GOT3 (cell line): ENCODE measurements at regions not wholly inside any gene's neighbourhood (a gene's known extent, or its start where the extent isn't known, plus 50 kb on each side); places are given as distances from the start of the nearest gene placed in this dataset.
"Not testable (repeated sequence)": the region's sequence is repeated elsewhere in the genome, so short reads cannot be mapped to it uniquely, and the experiment has no call there.

Source experiments
- DNase-seq: peaks from one replicate; lab custom pipeline; 2025; ENCODE audit warnings: mixed read lengths; lab: John Stamatoyannopoulos, UW

GRCh38 chr7:81045491-81046030, 126.7 kb upstream of the SEMA3C start:
- no peak for DNase-seq

GRCh38 chr7:81042646-81043045, 123.8 kb upstream of the SEMA3C start:
- not testable (repeated sequence) for DNase-seq

GRCh38 chr7:81040496-81040895, 121.6 kb upstream of the SEMA3C start:
- DNase-seq, result no peak

GRCh38 chr7:81036871-81037270, 118.0 kb upstream of the SEMA3C start:
- DNase-seq, result no peak

GRCh38 chr7:81036057-81036456, 117.2 kb upstream of the SEMA3C start:
- DNase-seq, result no peak

- DNase-seq, result no peak
These were observed 113.1 kb upstream of the SEMA3C start for GRCh38 chr7:81031996-81032395.

GRCh38 chr7:81031243-81031642, 112.4 kb upstream of the SEMA3C start:
- DNase-seq, result no peak

- DNase-seq, result no peak
These were observed 111.6 kb upstream of the SEMA3C start for GRCh38 chr7:81030472-81030871.

GRCh38 chr7:81029511-81029910, 110.7 kb upstream of the SEMA3C start:
- no peak for DNase-seq

- DNase-seq, result no peak
These were observed 106.5 kb upstream of the SEMA3C start for GRCh38 chr7:81025360-81025759.

- DNase-seq, result no peak
These were observed 96.1 kb upstream of the SEMA3C start for GRCh38 chr7:81014908-81015307.

- no peak for DNase-seq
These were observed 95.4 kb upstream of the SEMA3C start for GRCh38 chr7:81014266-81014665.

GRCh38 chr7:81013083-81013817, 94.4 kb upstream of the SEMA3C start:
- no peak for DNase-seq

GRCh38 chr7:81008901-81009300, 90.0 kb upstream of the SEMA3C start:
- no peak for DNase-seq

GRCh38 chr7:81007051-81007450, 88.2 kb upstream of the SEMA3C start:
- no peak for DNase-seq

GRCh38 chr7:81005254-81005653, 86.4 kb upstream of the SEMA3C start:
- DNase-seq, result no peak

GRCh38 chr7:81004098-81004497, 85.2 kb upstream of the SEMA3C start:
- peak; percentile 12 for DNase-seq

- DNase-seq, result no peak
These were observed 84.5 kb upstream of the SEMA3C start for GRCh38 chr7:81003326-81003725.

- DNase-seq, result no peak
These were observed 83.6 kb upstream of the SEMA3C start for GRCh38 chr7:81002421-81002820.

- no peak for DNase-seq
These were observed 80.9 kb upstream of the SEMA3C start for GRCh38 chr7:80999771-81000170.

- no peak for DNase-seq
These were observed 80.2 kb upstream of the SEMA3C start for GRCh38 chr7:80999100-80999499.

GRCh38 chr7:80997841-80998240, 79.0 kb upstream of the SEMA3C start:
- no peak for DNase-seq

- DNase-seq, result not testable (repeated sequence)
These were observed 77.4 kb upstream of the SEMA3C start for GRCh38 chr7:80996236-80996635.

GRCh38 chr7:80991654-80992053, 72.8 kb upstream of the SEMA3C start:
- DNase-seq, result no peak
